ENCODE measurements at regions not wholly inside any gene's neighbourhood (a gene's known extent, or its start where the extent isn't known, plus 50 kb on each side); places are given as distances from the start of the nearest gene placed in this dataset.

DNA sequence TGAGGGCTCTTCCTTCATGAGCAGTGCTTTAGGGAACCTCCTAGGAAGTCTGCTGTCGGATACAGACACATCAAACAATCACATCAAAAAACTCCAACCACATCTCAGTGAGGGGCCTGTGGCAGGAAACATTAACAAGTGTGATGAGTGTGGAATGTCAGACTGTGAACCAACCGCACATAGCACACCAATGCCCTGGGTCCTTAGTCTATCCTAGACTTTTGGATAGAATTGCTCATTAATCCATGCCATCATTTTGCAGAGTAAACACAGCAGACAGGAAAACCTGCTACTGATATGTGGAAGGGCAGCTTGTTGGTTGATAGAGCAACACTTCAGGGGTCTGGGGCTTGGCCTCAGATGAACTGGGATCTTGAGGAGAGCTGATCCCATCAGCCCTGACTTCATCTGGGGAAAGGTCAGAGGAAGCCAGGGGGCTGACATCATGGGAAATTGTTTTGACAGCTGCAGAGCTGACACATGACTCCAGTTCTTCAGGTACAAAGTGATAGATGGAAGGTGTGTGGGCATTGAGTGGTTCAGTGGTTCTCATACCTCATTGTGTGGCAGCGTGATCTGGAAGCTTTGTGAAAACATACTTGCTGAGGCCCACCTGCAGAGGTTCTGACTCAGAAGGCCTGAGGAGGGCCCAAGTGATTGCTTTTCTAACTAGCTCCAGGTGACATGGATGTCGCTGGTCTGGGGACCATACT is 193.3 kb downstream of the DIRAS2 start:
- ChIA-PET POLR2A (no interaction called here), CTCF (no interaction called here), RAD21 (ENCODE audit: unreplicated experiment) (no interaction called here), SMC1A (ENCODE audit: uncharacterized antibody, unreplicated experiment) (no interaction called here)
- FAIRE-seq = no peak
- H3K79me2 ChIP-seq (ENCODE audit: control insufficient read depth, insufficient read depth, low read length) = no peaks in the 10 kb centered on the region
- no peak overlapping the region for H3K4me2 ChIP-seq (ENCODE audit: control insufficient read depth, insufficient read depth)
- H2AFZ ChIP-seq (ENCODE audit: control insufficient read depth, low read depth, low read length) = no peak overlapping the region
- no peaks in the 10 kb centered on the region for H4K20me1 ChIP-seq (ENCODE audit: control insufficient read depth, insufficient read depth)
- intact Hi-C loops (cut with micrococcal nuclease; ENCODE audit: unreplicated experiment) = no loop called here
- peaks cover 0 to 3% of the 10 kb centered on the region in 2 experiments; a peak in 2 of 4 replicates for H3K27me3 ChIP-seq (replicated peaks in 1 of 2; ENCODE audit: control insufficient read depth in 2 of 2, insufficient read depth in 2 of 2, low read length in 1 of 2)
- H3K9me3 ChIP-seq (replicated peaks; ENCODE audit: control insufficient read depth, insufficient read depth, low read length) = no peaks in the 10 kb centered on the region
- 10% methylated on average over 4 of the region's 4 CpGs for WGBS (ENCODE audit: insufficient coverage, insufficient replicate concordance, low lambda C conversion rate, missing lambda C conversion rate)
- no TSS peak for BruUV-seq (replicated peaks)
- no peak for DNase-seq (ENCODE audit: low read depth, low spot score)
- no peaks in the 10 kb centered on the region for H3K36me3 ChIP-seq (ENCODE audit: control insufficient read depth in 2 of 2, insufficient read depth in 2 of 2, low read length in 1 of 2)
- no peak overlapping the region for H3K27ac ChIP-seq (ENCODE audit: control insufficient read depth, insufficient read depth)
- no peaks in the 10 kb centered on the region for H3K4me1 ChIP-seq (ENCODE audit: control insufficient read depth, insufficient read depth, low read length)
- H3K4me3 ChIP-seq = no peak overlapping the region
- in situ Hi-C loops (cut with MboI) = no loop called here
- H3K9ac ChIP-seq (ENCODE audit: control insufficient read depth, insufficient read depth, low read length) = no peak overlapping the region
- ATAC-seq = no peak
- TF ChIP-seq, protein P1, sequence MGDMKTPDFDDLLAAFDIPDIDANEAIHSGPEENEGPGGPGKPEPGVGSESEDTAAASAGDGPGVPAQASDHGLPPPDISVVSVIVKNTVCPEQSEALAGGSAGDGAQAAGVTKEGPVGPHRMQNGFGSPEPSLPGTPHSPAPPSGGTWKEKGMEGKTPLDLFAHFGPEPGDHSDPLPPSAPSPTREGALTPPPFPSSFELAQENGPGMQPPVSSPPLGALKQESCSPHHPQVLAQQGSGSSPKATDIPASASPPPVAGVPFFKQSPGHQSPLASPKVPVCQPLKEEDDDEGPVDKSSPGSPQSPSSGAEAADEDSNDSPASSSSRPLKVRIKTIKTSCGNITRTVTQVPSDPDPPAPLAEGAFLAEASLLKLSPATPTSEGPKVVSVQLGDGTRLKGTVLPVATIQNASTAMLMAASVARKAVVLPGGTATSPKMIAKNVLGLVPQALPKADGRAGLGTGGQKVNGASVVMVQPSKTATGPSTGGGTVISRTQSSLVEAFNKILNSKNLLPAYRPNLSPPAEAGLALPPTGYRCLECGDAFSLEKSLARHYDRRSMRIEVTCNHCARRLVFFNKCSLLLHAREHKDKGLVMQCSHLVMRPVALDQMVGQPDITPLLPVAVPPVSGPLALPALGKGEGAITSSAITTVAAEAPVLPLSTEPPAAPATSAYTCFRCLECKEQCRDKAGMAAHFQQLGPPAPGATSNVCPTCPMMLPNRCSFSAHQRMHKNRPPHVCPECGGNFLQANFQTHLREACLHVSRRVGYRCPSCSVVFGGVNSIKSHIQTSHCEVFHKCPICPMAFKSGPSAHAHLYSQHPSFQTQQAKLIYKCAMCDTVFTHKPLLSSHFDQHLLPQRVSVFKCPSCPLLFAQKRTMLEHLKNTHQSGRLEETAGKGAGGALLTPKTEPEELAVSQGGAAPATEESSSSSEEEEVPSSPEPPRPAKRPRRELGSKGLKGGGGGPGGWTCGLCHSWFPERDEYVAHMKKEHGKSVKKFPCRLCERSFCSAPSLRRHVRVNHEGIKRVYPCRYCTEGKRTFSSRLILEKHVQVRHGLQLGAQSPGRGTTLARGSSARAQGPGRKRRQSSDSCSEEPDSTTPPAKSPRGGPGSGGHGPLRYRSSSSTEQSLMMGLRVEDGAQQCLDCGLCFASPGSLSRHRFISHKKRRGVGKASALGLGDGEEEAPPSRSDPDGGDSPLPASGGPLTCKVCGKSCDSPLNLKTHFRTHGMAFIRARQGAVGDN (IDR thresholded peaks at IDR 0.05) = no peak
- TF ChIP-seq YY1 (IDR thresholded peaks at IDR 0.05; ENCODE audit: low read depth, low read length) (no peak), HCFC1 (IDR thresholded peaks at IDR 0.05; ENCODE audit: low read length) (no peak), ZBED1 (IDR thresholded peaks at IDR 0.05; ENCODE audit: borderline replicate concordance) (no peak), BHLHE40 (IDR thresholded peaks at IDR 0.05; ENCODE audit: borderline replicate concordance in 1 of 2, low read depth in 2 of 2, low read length in 1 of 2) (no peak), MTA3 (IDR thresholded peaks at IDR 0.05; ENCODE audit: borderline replicate concordance, low read length) (no peak), TCF3 (IDR thresholded peaks at IDR 0.05; ENCODE audit: borderline replicate concordance, insufficient read depth, low read depth, low read length) (no peak), POU2F2 (IDR thresholded peaks at IDR 0.05; ENCODE audit: borderline replicate concordance, low read depth, low read length) (no peak)
- TF ChIP-seq, protein P2, sequence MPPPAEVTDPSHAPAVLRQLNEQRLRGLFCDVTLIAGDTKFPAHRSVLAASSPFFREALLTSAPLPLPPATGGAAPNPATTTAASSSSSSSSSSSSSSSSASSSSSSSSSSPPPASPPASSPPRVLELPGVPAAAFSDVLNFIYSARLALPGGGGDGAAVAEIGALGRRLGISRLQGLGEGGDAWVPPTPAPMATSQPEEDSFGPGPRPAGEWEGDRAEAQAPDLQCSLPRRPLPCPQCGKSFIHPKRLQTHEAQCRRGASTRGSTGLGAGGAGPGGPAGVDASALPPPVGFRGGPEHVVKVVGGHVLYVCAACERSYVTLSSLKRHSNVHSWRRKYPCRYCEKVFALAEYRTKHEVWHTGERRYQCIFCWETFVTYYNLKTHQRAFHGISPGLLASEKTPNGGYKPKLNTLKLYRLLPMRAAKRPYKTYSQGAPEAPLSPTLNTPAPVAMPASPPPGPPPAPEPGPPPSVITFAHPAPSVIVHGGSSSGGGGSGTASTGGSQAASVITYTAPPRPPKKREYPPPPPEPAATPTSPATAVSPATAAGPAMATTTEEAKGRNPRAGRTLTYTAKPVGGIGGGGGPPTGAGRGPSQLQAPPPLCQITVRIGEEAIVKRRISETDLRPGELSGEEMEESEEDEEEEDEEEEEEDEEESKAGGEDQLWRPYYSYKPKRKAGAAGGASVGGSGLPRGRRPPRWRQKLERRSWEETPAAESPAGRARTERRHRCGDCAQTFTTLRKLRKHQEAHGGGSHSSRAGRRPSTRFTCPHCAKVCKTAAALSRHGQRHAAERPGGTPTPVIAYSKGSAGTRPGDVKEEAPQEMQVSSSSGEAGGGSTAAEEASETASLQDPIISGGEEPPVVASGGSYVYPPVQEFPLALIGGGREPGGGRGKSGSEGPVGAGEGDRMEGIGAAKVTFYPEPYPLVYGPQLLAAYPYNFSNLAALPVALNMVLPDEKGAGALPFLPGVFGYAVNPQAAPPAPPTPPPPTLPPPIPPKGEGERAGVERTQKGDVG (CRISPR knock-in tag; IDR thresholded peaks at IDR 0.05) = no peak
- TF ChIP-seq, protein P3, sequence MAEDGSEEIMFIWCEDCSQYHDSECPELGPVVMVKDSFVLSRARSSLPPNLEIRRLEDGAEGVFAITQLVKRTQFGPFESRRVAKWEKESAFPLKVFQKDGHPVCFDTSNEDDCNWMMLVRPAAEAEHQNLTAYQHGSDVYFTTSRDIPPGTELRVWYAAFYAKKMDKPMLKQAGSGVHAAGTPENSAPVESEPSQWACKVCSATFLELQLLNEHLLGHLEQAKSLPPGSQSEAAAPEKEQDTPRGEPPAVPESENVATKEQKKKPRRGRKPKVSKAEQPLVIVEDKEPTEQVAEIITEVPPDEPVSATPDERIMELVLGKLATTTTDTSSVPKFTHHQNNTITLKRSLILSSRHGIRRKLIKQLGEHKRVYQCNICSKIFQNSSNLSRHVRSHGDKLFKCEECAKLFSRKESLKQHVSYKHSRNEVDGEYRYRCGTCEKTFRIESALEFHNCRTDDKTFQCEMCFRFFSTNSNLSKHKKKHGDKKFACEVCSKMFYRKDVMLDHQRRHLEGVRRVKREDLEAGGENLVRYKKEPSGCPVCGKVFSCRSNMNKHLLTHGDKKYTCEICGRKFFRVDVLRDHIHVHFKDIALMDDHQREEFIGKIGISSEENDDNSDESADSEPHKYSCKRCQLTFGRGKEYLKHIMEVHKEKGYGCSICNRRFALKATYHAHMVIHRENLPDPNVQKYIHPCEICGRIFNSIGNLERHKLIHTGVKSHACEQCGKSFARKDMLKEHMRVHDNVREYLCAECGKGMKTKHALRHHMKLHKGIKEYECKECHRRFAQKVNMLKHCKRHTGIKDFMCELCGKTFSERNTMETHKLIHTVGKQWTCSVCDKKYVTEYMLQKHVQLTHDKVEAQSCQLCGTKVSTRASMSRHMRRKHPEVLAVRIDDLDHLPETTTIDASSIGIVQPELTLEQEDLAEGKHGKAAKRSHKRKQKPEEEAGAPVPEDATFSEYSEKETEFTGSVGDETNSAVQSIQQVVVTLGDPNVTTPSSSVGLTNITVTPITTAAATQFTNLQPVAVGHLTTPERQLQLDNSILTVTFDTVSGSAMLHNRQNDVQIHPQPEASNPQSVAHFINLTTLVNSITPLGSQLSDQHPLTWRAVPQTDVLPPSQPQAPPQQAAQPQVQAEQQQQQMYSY (CRISPR knock-in tag; IDR thresholded peaks at IDR 0.05) = no peak
- TF ChIP-seq, protein P4, sequence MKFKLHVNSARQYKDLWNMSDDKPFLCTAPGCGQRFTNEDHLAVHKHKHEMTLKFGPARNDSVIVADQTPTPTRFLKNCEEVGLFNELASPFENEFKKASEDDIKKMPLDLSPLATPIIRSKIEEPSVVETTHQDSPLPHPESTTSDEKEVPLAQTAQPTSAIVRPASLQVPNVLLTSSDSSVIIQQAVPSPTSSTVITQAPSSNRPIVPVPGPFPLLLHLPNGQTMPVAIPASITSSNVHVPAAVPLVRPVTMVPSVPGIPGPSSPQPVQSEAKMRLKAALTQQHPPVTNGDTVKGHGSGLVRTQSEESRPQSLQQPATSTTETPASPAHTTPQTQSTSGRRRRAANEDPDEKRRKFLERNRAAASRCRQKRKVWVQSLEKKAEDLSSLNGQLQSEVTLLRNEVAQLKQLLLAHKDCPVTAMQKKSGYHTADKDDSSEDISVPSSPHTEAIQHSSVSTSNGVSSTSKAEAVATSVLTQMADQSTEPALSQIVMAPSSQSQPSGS (IDR thresholded peaks at IDR 0.05; ENCODE audit: low read length) = no peak
